ENCODE measurements at regions not wholly inside any gene's neighbourhood (a gene's known extent, or its start where the extent isn't known, plus 50 kb on each side); places are given as distances from the start of the nearest gene placed in this dataset.

DNA sequence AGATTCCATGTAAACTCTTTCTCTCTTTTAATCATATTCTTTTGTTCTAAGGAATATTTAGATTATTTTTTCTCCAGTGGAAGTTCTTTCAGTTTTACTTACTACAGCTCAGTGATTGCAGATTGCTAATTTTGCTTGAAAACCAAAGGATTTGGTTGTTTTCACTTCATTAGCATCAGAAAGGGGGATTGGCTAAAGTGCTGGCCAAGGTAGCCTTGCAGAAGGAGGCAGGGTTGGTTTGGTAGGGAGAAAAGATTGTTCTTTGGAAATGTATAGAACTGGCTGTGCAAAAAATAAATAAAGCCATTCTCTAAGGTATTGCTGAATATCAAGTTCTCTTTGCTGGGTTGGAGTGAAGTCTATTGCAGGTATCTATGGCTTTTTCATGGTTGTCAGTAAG is 92.6 kb downstream of the FAT3 start:
- no peak overlapping the region for H3K4me3 ChIP-seq (ENCODE audit: low read depth, low read length)
- DNase-seq (ENCODE audit: low read depth): no peak
- TF ChIP-seq, protein P1, sequence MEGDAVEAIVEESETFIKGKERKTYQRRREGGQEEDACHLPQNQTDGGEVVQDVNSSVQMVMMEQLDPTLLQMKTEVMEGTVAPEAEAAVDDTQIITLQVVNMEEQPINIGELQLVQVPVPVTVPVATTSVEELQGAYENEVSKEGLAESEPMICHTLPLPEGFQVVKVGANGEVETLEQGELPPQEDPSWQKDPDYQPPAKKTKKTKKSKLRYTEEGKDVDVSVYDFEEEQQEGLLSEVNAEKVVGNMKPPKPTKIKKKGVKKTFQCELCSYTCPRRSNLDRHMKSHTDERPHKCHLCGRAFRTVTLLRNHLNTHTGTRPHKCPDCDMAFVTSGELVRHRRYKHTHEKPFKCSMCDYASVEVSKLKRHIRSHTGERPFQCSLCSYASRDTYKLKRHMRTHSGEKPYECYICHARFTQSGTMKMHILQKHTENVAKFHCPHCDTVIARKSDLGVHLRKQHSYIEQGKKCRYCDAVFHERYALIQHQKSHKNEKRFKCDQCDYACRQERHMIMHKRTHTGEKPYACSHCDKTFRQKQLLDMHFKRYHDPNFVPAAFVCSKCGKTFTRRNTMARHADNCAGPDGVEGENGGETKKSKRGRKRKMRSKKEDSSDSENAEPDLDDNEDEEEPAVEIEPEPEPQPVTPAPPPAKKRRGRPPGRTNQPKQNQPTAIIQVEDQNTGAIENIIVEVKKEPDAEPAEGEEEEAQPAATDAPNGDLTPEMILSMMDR (IDR thresholded peaks at IDR 0.05; ENCODE audit: insufficient read depth, low read depth, low read length): no peak

DNA sequence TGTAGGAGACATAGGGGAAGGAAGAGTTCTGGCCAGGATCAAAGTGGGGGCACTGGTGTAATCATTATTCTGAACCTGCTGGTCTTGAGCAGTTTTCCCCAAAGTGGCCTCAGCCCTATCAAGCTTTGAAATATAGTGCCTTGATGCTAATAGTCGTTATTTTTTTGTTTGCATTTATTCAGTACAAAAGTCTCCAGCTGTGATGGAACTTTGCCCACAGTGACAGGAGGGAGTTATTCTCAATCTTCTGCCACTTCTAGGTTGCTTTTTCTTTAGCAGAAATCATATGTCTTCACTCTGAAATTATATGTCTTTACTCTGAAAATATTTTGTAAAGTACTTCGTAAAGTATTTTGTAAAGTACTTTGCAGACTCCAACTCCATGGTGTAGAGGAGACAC is 93.1 kb downstream of the FAT3 start:
- DNase-seq (ENCODE audit: low read depth): no peak
- TF ChIP-seq, protein P1 (IDR thresholded peaks at IDR 0.05; ENCODE audit: insufficient read depth, low read depth, low read length): no peak
- no peak overlapping the region for H3K4me3 ChIP-seq (ENCODE audit: low read depth, low read length)

DNA sequence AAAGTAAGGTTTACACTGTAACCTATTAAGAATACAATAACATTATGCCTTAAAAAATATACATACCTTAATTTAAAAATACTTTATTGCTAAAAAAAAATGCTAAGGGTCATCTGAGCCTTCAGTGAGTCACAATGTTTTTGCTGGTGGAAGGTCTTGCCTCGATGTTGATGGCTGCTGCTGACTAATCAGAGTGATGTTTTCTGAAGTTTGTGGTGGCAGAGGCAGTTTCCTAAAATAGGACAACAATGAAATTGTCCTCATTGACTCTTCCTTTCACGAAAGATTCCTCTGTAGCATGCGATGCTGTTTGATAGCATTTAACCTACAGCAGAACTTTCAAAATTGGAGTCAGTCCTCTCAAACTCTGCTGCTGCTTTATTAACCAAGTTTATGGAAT is 97.6 kb downstream of the FAT3 start:
- no peak overlapping the region for H3K4me3 ChIP-seq (ENCODE audit: low read depth, low read length)

GRCh38 chr11:92324890-92325289 is 100.3 kb downstream of the FAT3 start:
- TF ChIP-seq, protein P1 (IDR thresholded peaks at IDR 0.05; ENCODE audit: insufficient read depth, low read depth, low read length): no peak
- H3K4me3 ChIP-seq (ENCODE audit: low read depth, low read length): no peak overlapping the region
- DNase-seq (ENCODE audit: low read depth): no peak

More for the DNA sequence above, 97.6 kb downstream of the FAT3 start:
- DNase-seq (ENCODE audit: low read depth): peak; percentile 16
- TF ChIP-seq, protein P1 (IDR thresholded peaks at IDR 0.05; ENCODE audit: insufficient read depth, low read depth, low read length): no peak

DNA sequence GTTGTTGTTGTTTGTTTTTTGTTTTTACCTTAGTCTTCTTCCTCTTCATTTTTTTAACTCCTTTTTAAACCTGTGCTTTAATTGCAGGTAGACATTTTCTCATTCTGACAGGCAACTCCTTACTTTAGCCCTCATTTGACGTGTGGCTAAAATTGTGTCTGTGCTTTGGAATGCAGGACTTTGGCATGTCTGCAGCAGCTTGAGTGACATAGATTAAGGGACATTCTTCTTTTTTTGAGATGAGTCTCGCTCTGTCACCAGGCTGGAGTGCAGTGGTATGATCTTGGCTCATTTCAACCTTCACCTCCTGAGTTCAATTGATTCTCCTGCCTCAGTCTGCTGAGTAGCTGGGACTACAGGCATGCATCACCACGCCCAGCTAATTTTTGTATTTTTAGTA is 100.8 kb downstream of the FAT3 start:
- no peak for DNase-seq (ENCODE audit: low read depth)
- TF ChIP-seq, protein P1 (IDR thresholded peaks at IDR 0.05; ENCODE audit: insufficient read depth, low read depth, low read length): no peak
- no peak overlapping the region for H3K4me3 ChIP-seq (ENCODE audit: low read depth, low read length)

GRCh38 chr11:92329137-92329536 is 104.5 kb downstream of the FAT3 start:
- DNase-seq (ENCODE audit: low read depth): no peak
- TF ChIP-seq, protein P1 (IDR thresholded peaks at IDR 0.05; ENCODE audit: insufficient read depth, low read depth, low read length): no peak
- H3K4me3 ChIP-seq (ENCODE audit: low read depth, low read length): no peak overlapping the region

GRCh38 chr11:92329646-92330045 is 105.0 kb downstream of the FAT3 start:
- no peak overlapping the region for H3K4me3 ChIP-seq (ENCODE audit: low read depth, low read length)
- DNase-seq (ENCODE audit: low read depth): peak; percentile 81
- TF ChIP-seq, protein P1 (IDR thresholded peaks at IDR 0.05; ENCODE audit: insufficient read depth, low read depth, low read length): no peak

Measured in fibroblast of villous mesenchyme (primary cell).